Astrocyte (in vitro differentiated cells and primary cell): ENCODE measurements at regions not wholly inside any gene's neighbourhood (a gene's known extent, or its start where the extent isn't known, plus 50 kb on each side); places are given as distances from the start of the nearest gene placed in this dataset.
"Not testable (repeated sequence)": the region's sequence is repeated elsewhere in the genome, so short reads cannot be mapped to it uniquely, and the experiment has no call there.

ENCODE experiments used
- CTCF ChIP-seq: IDR thresholded peaks from 2 replicates; pipeline ENCODE4 v1.5.1; 2011; ENCODE audit warnings: low read depth, mild to moderate bottlenecking, inconsistent platforms, low read length, moderate library complexity; ENCODE audit not compliant: insufficient read depth
- EZH2 ChIP-seq: IDR thresholded peaks from 2 replicates; pipeline ENCODE4 v1.6.1; 2012; ENCODE audit warnings: mild to moderate bottlenecking, low read length, inconsistent platforms; ENCODE audit not compliant: insufficient read depth

- TF ChIP-seq EZH2, CTCF: not testable (repeated sequence)
Observed at GRCh38 chr9:42325142-42325541, 141.7 kb downstream of the SPATA31A6 start.
